Endothelial cell (in vitro differentiated cells): ENCODE measurements at regions not wholly inside any gene's neighbourhood (a gene's known extent, or its start where the extent isn't known, plus 50 kb on each side); places are given as distances from the start of the nearest gene placed in this dataset.

Experiments used
- DNase-seq: peaks from one replicate; pipeline ENCODE4 v3.0.0; 2021; ENCODE audit warnings: low spot score
- H3K27ac Mint-ChIP-seq: one replicate; pipeline ENCODE4 v1.8.0; 2021; ENCODE audit warnings: mixed read lengths, inconsistent platforms; ENCODE audit not compliant: unreplicated experiment
- H3K27me3 Mint-ChIP-seq: one replicate; pipeline ENCODE4 v1.8.0; 2021; ENCODE audit warnings: mild to moderate bottlenecking, moderate library complexity, mixed read lengths, inconsistent platforms; ENCODE audit not compliant: unreplicated experiment
- H3K36me3 Mint-ChIP-seq: one replicate; pipeline ENCODE4 v1.8.0; 2021; ENCODE audit warnings: mild to moderate bottlenecking, low read depth, mixed read lengths, inconsistent platforms; ENCODE audit not compliant: unreplicated experiment
- H3K4me1 Mint-ChIP-seq: one replicate; pipeline ENCODE4 v1.8.0; 2021; ENCODE audit warnings: mild to moderate bottlenecking, mixed read lengths, inconsistent platforms; ENCODE audit not compliant: unreplicated experiment
- H3K4me3 Mint-ChIP-seq: one replicate; pipeline ENCODE4 v1.8.0; 2021; ENCODE audit warnings: mild to moderate bottlenecking, mixed read lengths, inconsistent platforms; ENCODE audit not compliant: unreplicated experiment
- H3K9me3 Mint-ChIP-seq: one replicate; pipeline ENCODE4 v1.8.0; 2021; ENCODE audit warnings: mixed read lengths, inconsistent platforms; ENCODE audit not compliant: unreplicated experiment
- TF ChIP-seq, protein P1 (sequence below): fragments of 200-600 bp; sonication (generic); IDR thresholded peaks from one replicate; pipeline ENCODE4 v1.5.0; 2021; ENCODE audit warnings: antibody characterized with exemption; ENCODE audit not compliant: unreplicated experiment

DNA sequence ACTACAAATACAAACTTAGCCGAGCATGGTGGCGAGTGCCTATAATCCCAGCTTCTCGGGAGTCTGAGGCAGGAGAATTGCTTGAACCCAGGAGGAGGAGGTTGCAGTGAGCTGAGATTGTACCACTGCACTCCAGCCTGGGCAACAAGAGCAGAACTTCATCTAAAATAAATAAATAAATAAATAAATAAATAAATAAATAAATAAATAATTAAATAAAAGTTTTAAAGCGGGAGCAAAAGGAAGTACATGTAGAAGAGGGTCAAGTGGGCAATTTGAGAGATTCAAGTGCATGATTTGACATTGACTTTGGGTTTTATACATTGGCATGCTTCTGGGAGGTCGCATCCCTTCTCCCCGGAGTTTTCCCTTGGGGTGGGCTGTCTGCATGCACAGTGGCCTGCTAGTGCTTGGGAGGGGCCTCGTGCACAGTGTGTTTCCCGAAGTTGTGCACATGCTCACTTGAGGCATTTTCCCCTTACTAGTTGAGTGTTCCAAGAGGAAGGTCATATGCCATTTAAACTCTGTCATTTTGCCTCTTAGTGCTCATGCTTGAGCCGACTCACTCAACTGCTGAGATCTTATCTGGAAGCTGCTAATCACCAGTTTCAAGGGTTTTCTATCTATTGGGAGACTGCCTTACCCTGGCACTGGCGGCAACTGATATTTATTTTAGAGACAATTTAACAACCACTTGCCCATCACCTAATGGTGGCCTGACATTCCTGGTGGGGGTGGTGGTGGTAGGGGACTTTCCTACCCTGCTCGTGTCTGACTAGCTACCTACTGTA is 193.2 kb upstream of the MPHOSPH6 start:
- TF ChIP-seq, protein P1, sequence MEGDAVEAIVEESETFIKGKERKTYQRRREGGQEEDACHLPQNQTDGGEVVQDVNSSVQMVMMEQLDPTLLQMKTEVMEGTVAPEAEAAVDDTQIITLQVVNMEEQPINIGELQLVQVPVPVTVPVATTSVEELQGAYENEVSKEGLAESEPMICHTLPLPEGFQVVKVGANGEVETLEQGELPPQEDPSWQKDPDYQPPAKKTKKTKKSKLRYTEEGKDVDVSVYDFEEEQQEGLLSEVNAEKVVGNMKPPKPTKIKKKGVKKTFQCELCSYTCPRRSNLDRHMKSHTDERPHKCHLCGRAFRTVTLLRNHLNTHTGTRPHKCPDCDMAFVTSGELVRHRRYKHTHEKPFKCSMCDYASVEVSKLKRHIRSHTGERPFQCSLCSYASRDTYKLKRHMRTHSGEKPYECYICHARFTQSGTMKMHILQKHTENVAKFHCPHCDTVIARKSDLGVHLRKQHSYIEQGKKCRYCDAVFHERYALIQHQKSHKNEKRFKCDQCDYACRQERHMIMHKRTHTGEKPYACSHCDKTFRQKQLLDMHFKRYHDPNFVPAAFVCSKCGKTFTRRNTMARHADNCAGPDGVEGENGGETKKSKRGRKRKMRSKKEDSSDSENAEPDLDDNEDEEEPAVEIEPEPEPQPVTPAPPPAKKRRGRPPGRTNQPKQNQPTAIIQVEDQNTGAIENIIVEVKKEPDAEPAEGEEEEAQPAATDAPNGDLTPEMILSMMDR, result no peak
- no peak overlapping the region for H3K4me3 Mint-ChIP-seq

GRCh38 chr16:82361885-82362284 is 191.9 kb upstream of the MPHOSPH6 start:
- Mint-ChIP-seq H3K4me3 (no peak overlapping the region), H3K36me3 (no peaks in the 10 kb centered on the region)
- TF ChIP-seq, protein P1, result no peak

More for the DNA sequence above, 193.2 kb upstream of the MPHOSPH6 start:
- Mint-ChIP-seq H3K27ac (no peak overlapping the region), H3K36me3 (no peaks in the 10 kb centered on the region), H3K27me3 (peaks cover 8% of the 10 kb centered on the region), H3K9me3 (no peaks in the 10 kb centered on the region), H3K4me1 (peaks cover 4% of the 10 kb centered on the region)
- no peak for DNase-seq

DNA sequence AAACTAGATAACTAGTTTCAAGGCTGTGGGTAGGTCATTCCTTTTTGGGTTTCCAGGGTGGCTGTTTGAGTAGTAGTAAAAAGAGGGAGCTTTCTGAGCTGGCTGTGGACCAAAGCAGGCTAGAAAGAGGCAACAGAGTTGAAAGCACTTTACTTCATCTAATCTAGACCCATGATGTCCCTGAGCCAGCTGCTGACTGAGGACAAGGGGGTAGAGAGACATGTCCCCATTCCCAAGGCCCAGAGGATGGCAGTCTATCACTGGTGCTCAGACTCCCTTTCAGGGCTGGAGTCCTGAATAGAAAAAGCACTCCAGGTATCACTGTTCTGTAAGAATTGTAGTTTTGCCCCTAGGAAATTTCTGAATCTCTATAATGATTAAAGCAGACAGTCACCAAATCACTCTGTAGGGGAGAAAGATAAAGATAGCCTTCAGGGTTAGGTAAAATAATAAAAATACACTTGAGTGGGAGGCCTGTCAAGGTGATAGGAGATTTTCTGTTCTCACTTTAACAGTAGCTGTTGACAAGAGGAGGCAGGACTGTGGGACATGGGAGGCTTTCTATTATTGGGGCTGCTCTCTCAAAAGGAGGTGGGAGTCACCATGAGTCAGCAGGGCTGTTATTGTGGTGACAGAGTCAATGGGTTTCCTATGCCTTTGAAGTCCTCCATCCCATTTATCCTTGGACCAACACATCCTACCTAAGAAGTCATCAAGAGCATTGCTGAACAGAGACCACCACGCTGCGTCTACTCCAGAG is 190.2 kb upstream of the MPHOSPH6 start:
- no peak for DNase-seq
- H3K4me3 Mint-ChIP-seq, result no peak overlapping the region
- H3K27ac Mint-ChIP-seq, result no peak overlapping the region
- H3K4me1 Mint-ChIP-seq, result peaks cover 3% of the 10 kb centered on the region
- H3K27me3 Mint-ChIP-seq, result peaks cover 8% of the 10 kb centered on the region
- no peaks in the 10 kb centered on the region for H3K36me3 Mint-ChIP-seq
- TF ChIP-seq, protein P1, result no peak
- no peaks in the 10 kb centered on the region for H3K9me3 Mint-ChIP-seq

More at GRCh38 chr16:82361885-82362284, 191.9 kb upstream of the MPHOSPH6 start:
- peaks cover 8% of the 10 kb centered on the region for H3K27me3 Mint-ChIP-seq
- H3K9me3 Mint-ChIP-seq, result no peaks in the 10 kb centered on the region
- no peak for DNase-seq
- no peak overlapping the region for H3K27ac Mint-ChIP-seq
- H3K4me1 Mint-ChIP-seq, result peaks cover 4% of the 10 kb centered on the region

- H3K36me3 Mint-ChIP-seq, result no peaks in the 10 kb centered on the region
- H3K4me1 Mint-ChIP-seq, result peaks cover 2% of the 10 kb centered on the region
- H3K27ac Mint-ChIP-seq, result no peak overlapping the region
- no peak overlapping the region for H3K4me3 Mint-ChIP-seq
- H3K9me3 Mint-ChIP-seq, result no peaks in the 10 kb centered on the region
- peaks cover 6% of the 10 kb centered on the region for H3K27me3 Mint-ChIP-seq
- DNase-seq, result no peak
- TF ChIP-seq, protein P1, result no peak
Observed at GRCh38 chr16:82358606-82359221, 188.7 kb upstream of the MPHOSPH6 start.
